Tibial artery (tissue), 4 donors: ENCODE measurements at regions not wholly inside any gene's neighbourhood (a gene's known extent, or its start where the extent isn't known, plus 50 kb on each side); places are given as distances from the start of the nearest gene placed in this dataset.

Source experiments
- DNase-seq, 2 donors: peaks; one replicate each; pipeline ENCODE4 v3.0.0-alpha.2; 2019
- H3K27ac ChIP-seq, 2 donors: fragments of 200-600 bp; sonication (generic) in 1 of 2; 1 replicate in 1 of 2; 2 replicates in 1 of 2; pipeline ENCODE4 v1.5.1; 2018 to 2019; ENCODE audit warnings: mild to moderate bottlenecking in 1 of 2
- H3K27me3 ChIP-seq, 2 donors: fragments of 200-600 bp; sonication (generic) in 1 of 2; one replicate each; pipeline versions ENCODE4 v1.5.1 to v1.6.0; 2016 to 2019
- H3K36me3 ChIP-seq, 3 donors: fragments of 200-600 bp; sonication (generic) in 2 of 3; one replicate each; pipeline ENCODE4 v1.5.1; 2016 to 2019; ENCODE audit warnings: mild to moderate bottlenecking in 2 of 3
- H3K4me1 ChIP-seq, 4 donors: fragments of 200-600 bp; sonication (generic) in 2 of 4; 1 replicate in 3 of 4; 2 replicates in 1 of 4; pipeline ENCODE4 v1.5.1; 2016 to 2019
- H3K4me3 ChIP-seq, 2 donors: fragments of 200-600 bp; sonication (generic) in 1 of 2; 1 replicate in 1 of 2; 2 replicates in 1 of 2; pipeline ENCODE4 v1.5.1; 2018 to 2019; ENCODE audit warnings: mild to moderate bottlenecking in 2 of 2
- H3K9me3 ChIP-seq, 3 donors: fragments of 200-600 bp; sonication (generic) in 1 of 3; one replicate each; pipeline ENCODE4 v1.5.1; 2016 to 2019
- intact Hi-C: fragments of 100-400 bp; cut with DNase I; formaldehyde crosslinking; loops from one replicate; pipeline ENCODE4 v1.15.0; 2023; ENCODE audit warnings: low total_unique reads
- TF ChIP-seq, protein P1 (sequence below), 2 experiments: fragments of 200-600 bp in 1 of 2; fragments of 450-650 bp in 1 of 2; IDR thresholded peaks; one replicate each; pipeline ENCODE4 v1.5.1; 2017 to 2019; ENCODE audit warnings: antibody characterized with exemption in 2 of 2, mild to moderate bottlenecking in 1 of 2, moderate library complexity in 1 of 2

DNA sequence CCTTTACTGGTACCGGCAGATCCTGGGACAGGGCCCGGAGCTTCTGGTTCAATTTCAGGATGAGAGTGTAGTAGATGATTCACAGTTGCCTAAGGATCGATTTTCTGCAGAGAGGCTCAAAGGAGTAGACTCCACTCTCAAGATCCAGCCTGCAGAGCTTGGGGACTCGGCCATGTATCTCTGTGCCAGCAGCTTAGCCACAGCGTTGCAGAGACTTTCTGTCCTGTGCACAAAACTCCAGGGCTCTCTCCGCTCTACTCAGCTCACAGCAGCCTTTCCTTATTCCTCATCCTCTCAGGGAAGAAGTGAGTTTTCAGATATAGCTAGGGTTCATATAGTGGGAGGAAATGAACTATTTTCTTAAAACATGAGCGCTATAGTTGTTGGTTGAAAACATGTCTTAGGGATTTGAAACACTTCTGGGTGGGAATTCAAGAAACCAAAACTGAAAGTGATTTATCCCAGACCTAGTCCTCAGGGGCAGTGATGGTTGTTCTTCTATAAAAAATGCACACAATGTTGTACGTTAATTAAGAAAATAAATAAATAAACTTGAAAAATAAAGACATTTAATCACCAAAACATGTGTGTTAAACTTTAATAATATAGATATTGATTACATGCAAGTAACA lies 150.2 kb upstream of the PRSS58 start:
- Histone ChIP-seq H3K4me3 (peak overlapping the region; percentile 27 to 36), H3K27ac (no peak overlapping the region), H3K36me3 (no peaks in the 10 kb centered on the region), H3K4me1 (no peaks in the 10 kb centered on the region), H3K9me3 (no peaks in the 10 kb centered on the region), H3K27me3 (no peaks in the 10 kb centered on the region)
- DNase-seq, result no peak
- intact Hi-C loops, result no loop called here
- TF ChIP-seq, protein P1, sequence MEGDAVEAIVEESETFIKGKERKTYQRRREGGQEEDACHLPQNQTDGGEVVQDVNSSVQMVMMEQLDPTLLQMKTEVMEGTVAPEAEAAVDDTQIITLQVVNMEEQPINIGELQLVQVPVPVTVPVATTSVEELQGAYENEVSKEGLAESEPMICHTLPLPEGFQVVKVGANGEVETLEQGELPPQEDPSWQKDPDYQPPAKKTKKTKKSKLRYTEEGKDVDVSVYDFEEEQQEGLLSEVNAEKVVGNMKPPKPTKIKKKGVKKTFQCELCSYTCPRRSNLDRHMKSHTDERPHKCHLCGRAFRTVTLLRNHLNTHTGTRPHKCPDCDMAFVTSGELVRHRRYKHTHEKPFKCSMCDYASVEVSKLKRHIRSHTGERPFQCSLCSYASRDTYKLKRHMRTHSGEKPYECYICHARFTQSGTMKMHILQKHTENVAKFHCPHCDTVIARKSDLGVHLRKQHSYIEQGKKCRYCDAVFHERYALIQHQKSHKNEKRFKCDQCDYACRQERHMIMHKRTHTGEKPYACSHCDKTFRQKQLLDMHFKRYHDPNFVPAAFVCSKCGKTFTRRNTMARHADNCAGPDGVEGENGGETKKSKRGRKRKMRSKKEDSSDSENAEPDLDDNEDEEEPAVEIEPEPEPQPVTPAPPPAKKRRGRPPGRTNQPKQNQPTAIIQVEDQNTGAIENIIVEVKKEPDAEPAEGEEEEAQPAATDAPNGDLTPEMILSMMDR (IDR thresholded peaks at IDR 0.05), result no peak

DNA sequence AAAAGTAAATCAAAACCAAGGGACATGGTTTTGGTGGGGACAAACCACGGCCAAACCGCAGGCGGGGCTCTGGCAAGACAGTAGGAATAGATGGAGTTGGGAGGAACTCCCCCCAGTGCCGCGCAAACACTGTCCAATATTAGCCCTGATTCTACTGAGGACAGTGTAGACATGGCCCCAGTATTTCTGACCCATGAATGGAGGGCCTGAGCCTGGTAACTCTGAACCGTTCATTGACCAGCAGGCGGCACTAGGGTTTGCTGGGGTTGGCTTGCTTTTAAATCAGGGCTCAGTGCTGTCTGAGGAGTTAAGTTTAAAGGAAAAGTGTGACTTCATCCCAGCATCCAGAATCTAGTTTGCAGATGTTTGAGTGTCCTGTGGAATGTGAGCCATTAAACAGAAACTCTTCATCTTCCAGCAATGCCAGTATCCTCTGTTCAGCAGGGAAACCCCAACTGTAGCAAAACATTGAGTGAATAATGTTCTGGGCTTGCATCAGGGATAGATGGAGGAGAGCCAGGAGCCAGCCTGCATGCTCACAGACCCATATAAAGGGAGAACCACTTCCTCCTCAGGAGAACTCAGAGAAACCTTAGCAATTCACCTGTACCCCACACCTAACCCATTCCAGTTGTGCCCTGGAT lies 147.4 kb upstream of the PRSS58 start:
- H3K9me3 ChIP-seq, result no peaks in the 10 kb centered on the region
- no peaks in the 10 kb centered on the region for H3K36me3 ChIP-seq
- no peak for DNase-seq
- no peak overlapping the region for H3K4me3 ChIP-seq
- no peaks in the 10 kb centered on the region for H3K4me1 ChIP-seq
- TF ChIP-seq, protein P1 (IDR thresholded peaks at IDR 0.05), result no peak
- H3K27ac ChIP-seq, result no peak overlapping the region
- H3K27me3 ChIP-seq, result no peaks in the 10 kb centered on the region
- intact Hi-C loops, result no loop called here

DNA sequence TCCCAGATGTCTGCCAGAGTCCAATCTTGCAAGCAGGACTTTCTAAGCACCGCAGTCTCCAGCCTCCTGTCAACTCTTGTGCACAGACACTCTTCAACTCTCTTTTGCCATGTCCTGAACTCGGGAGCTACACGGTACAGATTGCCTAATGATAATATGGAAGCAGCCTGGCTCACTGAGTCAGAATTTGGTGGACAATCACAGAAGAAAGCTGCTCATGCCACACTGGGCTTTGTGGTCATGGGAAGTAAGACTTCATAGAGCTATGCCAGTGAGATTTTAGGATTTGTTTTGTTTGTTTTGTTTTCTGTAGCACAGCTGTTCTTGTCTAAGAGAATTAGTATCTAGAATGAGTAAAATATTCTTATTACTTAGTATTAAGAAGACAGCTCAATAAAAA lies 144.1 kb upstream of the PRSS58 start:
- H3K9me3 ChIP-seq, result no peaks in the 10 kb centered on the region
- H3K4me1 ChIP-seq, result no peaks in the 10 kb centered on the region
- H3K27me3 ChIP-seq, result no peaks in the 10 kb centered on the region
- no peak overlapping the region for H3K4me3 ChIP-seq
- no peak overlapping the region for H3K27ac ChIP-seq
- H3K36me3 ChIP-seq, result no peaks in the 10 kb centered on the region
- intact Hi-C loops, result no loop called here
- TF ChIP-seq, protein P1 (IDR thresholded peaks at IDR 0.05), result no peak
- DNase-seq, result no peak

DNA sequence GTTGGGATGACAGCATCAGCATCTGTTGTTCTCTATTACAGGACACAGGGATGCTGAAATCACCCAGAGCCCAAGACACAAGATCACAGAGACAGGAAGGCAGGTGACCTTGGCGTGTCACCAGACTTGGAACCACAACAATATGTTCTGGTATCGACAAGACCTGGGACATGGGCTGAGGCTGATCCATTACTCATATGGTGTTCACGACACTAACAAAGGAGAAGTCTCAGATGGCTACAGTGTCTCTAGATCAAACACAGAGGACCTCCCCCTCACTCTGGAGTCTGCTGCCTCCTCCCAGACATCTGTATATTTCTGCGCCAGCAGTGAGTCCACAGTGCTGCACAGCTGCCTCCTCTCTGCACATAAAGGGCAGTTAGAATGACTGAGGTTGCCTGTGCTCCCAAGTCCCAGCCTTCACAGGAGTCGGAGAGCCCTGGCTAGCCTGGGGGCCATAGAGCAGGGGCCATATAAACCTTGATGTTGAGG lies 142.2 kb upstream of the PRSS58 start:
- H3K36me3 ChIP-seq, result no peaks in the 10 kb centered on the region
- no peak overlapping the region for H3K27ac ChIP-seq
- TF ChIP-seq, protein P1 (IDR thresholded peaks at IDR 0.05), result no peak
- no peaks in the 10 kb centered on the region for H3K9me3 ChIP-seq
- DNase-seq, result no peak
- no peak overlapping the region for H3K4me3 ChIP-seq
- no peaks in the 10 kb centered on the region for H3K4me1 ChIP-seq
- H3K27me3 ChIP-seq, result no peaks in the 10 kb centered on the region
- intact Hi-C loops, result no loop called here

DNA sequence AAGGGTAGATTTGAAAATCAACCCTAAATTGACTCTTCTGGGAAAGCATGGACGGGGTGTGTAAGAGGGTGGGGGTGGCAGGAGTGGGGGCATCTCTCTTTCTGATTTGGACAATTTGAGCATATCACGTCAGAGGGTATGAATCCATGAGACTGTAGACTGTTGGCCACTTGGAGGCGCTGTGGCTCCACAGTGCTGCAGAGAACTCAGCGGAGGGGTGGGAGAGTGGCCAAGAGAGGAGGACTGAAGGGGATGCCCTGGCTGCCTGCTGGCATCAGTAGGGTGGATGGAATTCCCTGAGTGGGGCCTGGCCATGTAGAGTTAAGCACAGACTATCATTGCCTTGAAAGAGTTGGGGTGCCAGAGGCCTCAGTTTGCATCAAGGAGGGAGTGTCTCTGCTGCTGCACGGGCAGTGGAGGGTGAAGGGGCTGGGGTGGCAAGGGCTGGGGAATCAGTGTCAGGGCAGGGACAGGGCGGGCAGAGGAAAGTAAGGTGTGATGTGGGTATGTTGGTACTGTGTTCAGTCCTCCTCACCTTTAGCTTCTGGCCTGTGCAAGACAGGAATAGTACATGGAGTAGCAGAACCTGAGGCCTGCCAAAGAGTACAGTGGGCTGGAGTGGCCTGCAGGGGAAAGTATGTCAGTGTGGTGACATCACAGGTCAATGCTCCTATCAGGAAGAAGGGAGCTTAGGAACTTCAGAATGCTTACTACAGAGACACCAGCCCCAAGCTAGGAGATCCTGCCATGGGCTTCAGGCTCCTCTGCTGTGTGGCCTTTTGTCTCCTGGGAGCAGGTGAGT lies 133.5 kb upstream of the PRSS58 start:
- H3K27me3 ChIP-seq, result no peaks in the 10 kb centered on the region
- TF ChIP-seq, protein P1 (IDR thresholded peaks at IDR 0.05), result no peak
- H3K4me1 ChIP-seq, result no peaks in the 10 kb centered on the region
- no peak overlapping the region for H3K27ac ChIP-seq
- intact Hi-C loops, result no loop called here
- DNase-seq, result no peak
- H3K9me3 ChIP-seq, result no peaks in the 10 kb centered on the region
- H3K4me3 ChIP-seq, result no peak overlapping the region
- no peaks in the 10 kb centered on the region for H3K36me3 ChIP-seq
